Neuronal stem cell (in vitro differentiated cells): ENCODE measurements at regions not wholly inside any gene's neighbourhood (a gene's known extent, or its start where the extent isn't known, plus 50 kb on each side); places are given as distances from the start of the nearest gene placed in this dataset.

Experiments used
- DNase-seq: peaks from one replicate; pipeline ENCODE4 v3.0.0-alpha.2; 2013; ENCODE audit warnings: low spot score
- H2AFZ ChIP-seq: one replicate; pipeline ENCODE4 v1.6.1; 2013; ENCODE audit warnings: mild to moderate bottlenecking, low read length, inconsistent platforms
- H2AK5ac ChIP-seq: 2 replicates; pipeline ENCODE4 v1.6.1; 2013; ENCODE audit warnings: low read depth, mild to moderate bottlenecking, inconsistent platforms, low read length, moderate library complexity, mixed read lengths
- H2BK120ac ChIP-seq: 2 replicates; pipeline ENCODE4 v1.6.1; 2013; ENCODE audit warnings: low read depth, mild to moderate bottlenecking, inconsistent platforms, low read length, moderate library complexity, mixed read lengths
- H2BK12ac ChIP-seq: one replicate; pipeline ENCODE4 v1.6.1; 2013; ENCODE audit warnings: low read length, inconsistent platforms
- H2BK15ac ChIP-seq: 2 replicates; pipeline ENCODE4 v1.6.1; 2013; ENCODE audit warnings: mild to moderate bottlenecking, low read length, inconsistent platforms, mixed read lengths
- H2BK5ac ChIP-seq: one replicate; pipeline ENCODE4 v1.6.1; 2013; ENCODE audit warnings: inconsistent platforms, mild to moderate bottlenecking, low read length, moderate library complexity
- H3K14ac ChIP-seq: one replicate; pipeline ENCODE4 v1.6.1; 2013; ENCODE audit warnings: low read length, inconsistent platforms
- H3K18ac ChIP-seq: 2 replicates; pipeline ENCODE4 v1.6.1; 2013; ENCODE audit warnings: low read length, inconsistent platforms
- H3K23ac ChIP-seq: 2 replicates; pipeline ENCODE4 v1.6.1; 2013; ENCODE audit warnings: low read depth, mild to moderate bottlenecking, mixed read lengths, low read length, inconsistent platforms; ENCODE audit not compliant: poor library complexity
- H3K27ac ChIP-seq: replicated peaks from 3 replicates; pipeline ENCODE4 v1.5.1; 2013; ENCODE audit warnings: low read length, inconsistent platforms
- H3K27me3 ChIP-seq, 3 experiments: 2 replicates each; pipeline ENCODE4 v1.6.1; 2013; ENCODE audit warnings: low read length in 3 of 3, mild to moderate bottlenecking in 2 of 3, inconsistent platforms in 1 of 3, low read depth in 1 of 3, mixed read lengths in 1 of 3, moderate library complexity in 1 of 3; ENCODE audit not compliant: control insufficient read depth in 3 of 3, insufficient read depth in 3 of 3
- H3K36me3 ChIP-seq, 2 donors: replicated peaks in 1 of 2; 2 replicates each; pipeline ENCODE4 v1.6.1; 2013; ENCODE audit warnings: low read length in 2 of 2; ENCODE audit not compliant: control insufficient read depth in 2 of 2, insufficient read depth in 2 of 2
- H3K4ac ChIP-seq: 2 replicates; pipeline ENCODE4 v1.6.1; 2013; ENCODE audit warnings: inconsistent platforms, mild to moderate bottlenecking, low read length, moderate library complexity
- H3K4me1 ChIP-seq, 2 donors: 1 replicate in 1 of 2; 2 replicates in 1 of 2; pipeline ENCODE4 v1.6.1; 2013; ENCODE audit warnings: low read length in 2 of 2, low read depth in 1 of 2; ENCODE audit not compliant: control insufficient read depth in 2 of 2, insufficient read depth in 1 of 2
- H3K4me2 ChIP-seq: one replicate; pipeline ENCODE4 v1.6.1; 2013; ENCODE audit warnings: mild to moderate bottlenecking, low read length, inconsistent platforms; ENCODE audit not compliant: insufficient read depth, poor library complexity, severe bottlenecking
- H3K4me3 ChIP-seq, 2 donors: 2 replicates each; pipeline ENCODE4 v1.5.1; 2013; ENCODE audit warnings: low read length in 2 of 2, mild to moderate bottlenecking in 2 of 2, inconsistent platforms in 1 of 2, moderate library complexity in 1 of 2
- H3K79me1 ChIP-seq: one replicate; pipeline ENCODE4 v1.6.1; 2013; ENCODE audit warnings: low read depth, mild to moderate bottlenecking, inconsistent platforms, low read length, moderate library complexity
- H3K9ac ChIP-seq: one replicate; pipeline ENCODE4 v1.6.1; 2013; ENCODE audit warnings: mild to moderate bottlenecking, low read depth, low read length, inconsistent platforms; ENCODE audit not compliant: poor library complexity
- H3K9me3 ChIP-seq, 2 donors: replicated peaks in 1 of 2; 2 replicates each; pipeline versions ENCODE3 to v1.6.1; 2013; ENCODE audit warnings: low read length in 2 of 2, mild to moderate bottlenecking in 2 of 2, inconsistent platforms in 1 of 2, low read depth in 1 of 2, mixed read lengths in 1 of 2, moderate library complexity in 1 of 2; ENCODE audit not compliant: control insufficient read depth in 2 of 2, insufficient read depth in 1 of 2
- H4K8ac ChIP-seq: one replicate; pipeline ENCODE4 v1.6.1; 2013; ENCODE audit warnings: low read depth, mild to moderate bottlenecking, inconsistent platforms, low read length, moderate library complexity
- H4K91ac ChIP-seq: one replicate; pipeline ENCODE4 v1.6.1; 2013; ENCODE audit warnings: low read length, low read depth, mild to moderate bottlenecking, inconsistent platforms; ENCODE audit not compliant: poor library complexity
- WGBS, 2 donors: extraction: QIAGEN DNeasy Blood & Tissue Kit; methylation state at CpG; one replicate each; pipeline ENCODE4 v1.1.7; 2013; ENCODE audit warnings: missing lambda C conversion rate in 2 of 2, mixed read lengths in 1 of 2; ENCODE audit not compliant: insufficient read length in 2 of 2, insufficient replicate concordance in 1 of 2; ENCODE audit errors: extremely low coverage in 2 of 2; 5-methylcytosine and 5-hydroxymethylcytosine counted together

GRCh38 chr2:204251158-204251997, 293.9 kb upstream of the PARD3B start:
- H3K18ac ChIP-seq = no peak overlapping the region
- no peak overlapping the region for H2AFZ ChIP-seq
- no peak overlapping the region for H2BK15ac ChIP-seq
- H3K9me3 ChIP-seq = no peaks in the 10 kb centered on the region
- H3K4me1 ChIP-seq = peaks cover 0 to 19% of the 10 kb centered on the region in 2 donors
- no peak overlapping the region for H2AK5ac ChIP-seq
- no peak overlapping the region for H2BK12ac ChIP-seq
- no CpG with 5 or more reads among the region's 11 CpGs for WGBS, 2 donors
- no peak overlapping the region for H2BK5ac ChIP-seq
- H3K23ac ChIP-seq = no peak overlapping the region
- no peak overlapping the region for H3K4me3 ChIP-seq
- H3K9ac ChIP-seq = no peak overlapping the region
- H3K27me3 ChIP-seq = no peaks in the 10 kb centered on the region
- no peak overlapping the region for H3K27ac ChIP-seq
- H2BK120ac ChIP-seq = no peak overlapping the region
- H3K79me1 ChIP-seq = no peaks in the 10 kb centered on the region
- no peak overlapping the region for H4K8ac ChIP-seq
- H4K91ac ChIP-seq = no peak overlapping the region
- H3K4ac ChIP-seq = no peak overlapping the region
- no peak overlapping the region for H3K4me2 ChIP-seq
- no peak overlapping the region for H3K14ac ChIP-seq
- no peak for DNase-seq
- no peaks in the 10 kb centered on the region for H3K36me3 ChIP-seq

DNA sequence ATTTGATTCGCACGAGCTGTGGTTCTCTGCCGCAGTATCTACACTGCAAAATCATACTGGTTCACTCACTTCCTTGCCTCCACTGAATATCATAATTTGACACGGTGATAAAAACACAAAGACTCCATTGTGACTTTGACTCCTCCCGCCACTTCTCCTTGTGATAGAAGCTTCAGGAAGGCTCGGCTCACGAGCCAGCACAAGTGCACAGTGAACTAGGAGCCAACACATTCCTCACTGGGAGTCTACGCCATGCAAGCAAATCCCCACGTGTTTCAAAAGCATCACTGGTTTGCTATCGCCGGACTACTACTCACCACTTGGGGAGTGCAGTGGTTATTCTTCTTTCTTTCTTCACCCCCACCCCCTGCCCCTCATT, 293.3 kb upstream of the PARD3B start:
- no peak overlapping the region for H3K9ac ChIP-seq
- no peak overlapping the region for H3K27ac ChIP-seq
- H4K8ac ChIP-seq = no peak overlapping the region
- no peak overlapping the region for H3K4me2 ChIP-seq
- H2AK5ac ChIP-seq = no peak overlapping the region
- no peak for DNase-seq
- no peak overlapping the region for H2AFZ ChIP-seq
- no peak overlapping the region for H3K4me3 ChIP-seq
- H3K79me1 ChIP-seq = no peaks in the 10 kb centered on the region
- H4K91ac ChIP-seq = no peak overlapping the region
- H3K4me1 ChIP-seq = peaks cover under 1 to 22% of the 10 kb centered on the region in 2 donors
- no peak overlapping the region for H2BK15ac ChIP-seq
- no CpG with 5 or more reads among the region's 11 CpGs for WGBS, 2 donors
- H2BK12ac ChIP-seq = no peak overlapping the region
- no peak overlapping the region for H3K23ac ChIP-seq
- H3K18ac ChIP-seq = no peak overlapping the region
- H3K4ac ChIP-seq = no peak overlapping the region
- no peaks in the 10 kb centered on the region for H3K9me3 ChIP-seq
- no peaks in the 10 kb centered on the region for H3K36me3 ChIP-seq
- no peak overlapping the region for H3K14ac ChIP-seq
- no peak overlapping the region for H2BK5ac ChIP-seq
- no peaks in the 10 kb centered on the region for H3K27me3 ChIP-seq
- H2BK120ac ChIP-seq = no peak overlapping the region

DNA sequence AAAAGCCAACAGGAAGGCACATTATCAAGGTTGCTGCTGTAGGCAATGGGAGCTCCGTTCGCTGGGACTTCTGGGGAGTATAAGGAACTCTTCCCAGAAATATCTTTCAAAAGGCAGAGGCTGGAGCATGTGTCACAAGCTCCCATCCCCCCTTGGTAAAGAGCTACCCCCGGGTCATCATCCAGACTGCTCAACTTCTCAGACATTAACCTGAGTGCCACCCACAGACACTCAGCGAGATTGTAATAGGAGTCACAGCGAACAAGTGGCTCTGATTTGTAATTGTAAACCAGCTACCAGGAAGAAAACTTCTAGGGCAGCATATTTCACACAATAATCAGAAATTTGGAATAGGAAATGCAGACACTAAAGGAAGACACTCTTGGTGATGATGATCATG, 290.2 kb upstream of the PARD3B start:
- DNase-seq = no peak
- WGBS, 2 donors = no CpG with 5 or more reads among the region's 5 CpGs

GRCh38 chr2:204255526-204255925, 289.7 kb upstream of the PARD3B start:
- Histone ChIP-seq H3K4me1 (peaks cover 13 to 43% of the 10 kb centered on the region in 2 donors), H3K9me3 (no peaks in the 10 kb centered on the region), H3K4me3 (no peak overlapping the region), H2AFZ (peak overlapping the region; percentile 12), H3K27ac (no peak overlapping the region), H2AK5ac (no peak overlapping the region), H3K79me1 (no peaks in the 10 kb centered on the region), H4K91ac (no peak overlapping the region), H3K23ac (no peak overlapping the region), H3K27me3 (no peaks in the 10 kb centered on the region), H2BK120ac (no peak overlapping the region), H3K18ac (no peak overlapping the region), H4K8ac (no peak overlapping the region), H3K4me2 (no peak overlapping the region), H3K36me3 (no peaks in the 10 kb centered on the region), H3K4ac (no peak overlapping the region), H3K9ac (no peak overlapping the region), H2BK12ac (no peak overlapping the region), H3K14ac (no peak overlapping the region), H2BK15ac (no peak overlapping the region), H2BK5ac (no peak overlapping the region)
- no CpG with 5 or more reads among the region's 2 CpGs for WGBS, 2 donors
- no peak for DNase-seq

More for the DNA sequence above, 290.2 kb upstream of the PARD3B start:
- no peak overlapping the region for H2BK120ac ChIP-seq
- peaks cover 10 to 40% of the 10 kb centered on the region in 2 donors for H3K4me1 ChIP-seq
- H3K4me3 ChIP-seq = no peak overlapping the region
- H2BK12ac ChIP-seq = no peak overlapping the region
- no peak overlapping the region for H2BK5ac ChIP-seq
- no peak overlapping the region for H3K18ac ChIP-seq
- no peaks in the 10 kb centered on the region for H3K36me3 ChIP-seq
- H3K79me1 ChIP-seq = no peaks in the 10 kb centered on the region
- H3K9me3 ChIP-seq = no peaks in the 10 kb centered on the region
- H4K91ac ChIP-seq = no peak overlapping the region
- H3K4me2 ChIP-seq = no peak overlapping the region
- H3K14ac ChIP-seq = no peak overlapping the region
- no peak overlapping the region for H2BK15ac ChIP-seq
- no peak overlapping the region for H3K9ac ChIP-seq
- peak overlapping the region; percentile 30 for H2AFZ ChIP-seq
- H3K27ac ChIP-seq = no peak overlapping the region
- H2AK5ac ChIP-seq = no peak overlapping the region
- no peak overlapping the region for H4K8ac ChIP-seq
- no peak overlapping the region for H3K23ac ChIP-seq
- no peaks in the 10 kb centered on the region for H3K27me3 ChIP-seq
- no peak overlapping the region for H3K4ac ChIP-seq
